Lower lobe of right lung (tissue), 2 donors: ENCODE measurements at regions not wholly inside any gene's neighbourhood (a gene's known extent, or its start where the extent isn't known, plus 50 kb on each side); places are given as distances from the start of the nearest gene placed in this dataset.

Source experiments
- ATAC-seq, 2 donors: fragments of 200-7000 bp; cut with Tn5 transposase; one replicate each; pipeline ENCODE4 v1.9.1; 2020 to 2022; ENCODE audit warnings: mild to moderate bottlenecking in 2 of 2, moderate library complexity in 2 of 2
- DNase-seq: peaks from one replicate; pipeline ENCODE4 v3.0.0-alpha.2; 2020
- H3K27ac ChIP-seq: fragments of 200-600 bp; one replicate; pipeline ENCODE4 v1.8.0; 2022
- H3K27me3 ChIP-seq: fragments of 200-600 bp; one replicate; pipeline ENCODE4 v1.8.0; 2022; ENCODE audit warnings: low read depth
- H3K36me3 ChIP-seq: fragments of 200-600 bp; one replicate; pipeline ENCODE4 v1.8.0; 2022; ENCODE audit warnings: mild to moderate bottlenecking
- H3K4me1 ChIP-seq: fragments of 200-600 bp; one replicate; pipeline ENCODE4 v1.8.0; 2022
- H3K4me3 ChIP-seq: fragments of 200-600 bp; one replicate; pipeline ENCODE4 v1.8.0; 2022; ENCODE audit warnings: mild to moderate bottlenecking
- H3K9me3 ChIP-seq: fragments of 200-600 bp; one replicate; pipeline ENCODE4 v1.8.0; 2022
- CTCF ChIP-seq: fragments of 200-600 bp; IDR thresholded peaks from one replicate; pipeline ENCODE4 v1.8.0; 2022; ENCODE audit warnings: antibody characterized with exemption, mild to moderate bottlenecking
- intact Hi-C: fragments of 100-400 bp; cut with DNase I; formaldehyde crosslinking; loops from one replicate; pipeline ENCODE4 v1.11.0; 2022
- donor health status: DM: no; HTN: yes; CAD: no; lungs with severe emphysema.

- intact Hi-C loops, result no loop called here
- DNase-seq (no peak), ATAC-seq (no peak)
- Histone ChIP-seq H3K27me3 (no peaks in the 10 kb centered on the region), H3K4me1 (peaks cover 8% of the 10 kb centered on the region), H3K36me3 (no peaks in the 10 kb centered on the region), H3K27ac (no peak overlapping the region), H3K9me3 (no peaks in the 10 kb centered on the region), H3K4me3 (no peak overlapping the region)
- no peak for TF ChIP-seq CTCF
These were observed 260.5 kb downstream of the TNS1 start for GRCh38 chr2:217742276-217742675.

GRCh38 chr2:217741381-217741955 lies 261.3 kb downstream of the TNS1 start:
- H3K27ac ChIP-seq, result no peak overlapping the region

GRCh38 chr2:217740756-217741155 lies 262.0 kb downstream of the TNS1 start:
- Histone ChIP-seq H3K27me3 (no peaks in the 10 kb centered on the region), H3K36me3 (no peaks in the 10 kb centered on the region), H3K4me1 (peaks cover 14% of the 10 kb centered on the region), H3K9me3 (no peaks in the 10 kb centered on the region), H3K4me3 (no peak overlapping the region), H3K27ac (no peak overlapping the region)
- intact Hi-C loops, result no loop called here
- TF ChIP-seq CTCF, result no peak
- DNase-seq (no peak), ATAC-seq (no peak)

More at GRCh38 chr2:217741381-217741955, 261.3 kb downstream of the TNS1 start:
- no peaks in the 10 kb centered on the region for H3K9me3 ChIP-seq
- no peak overlapping the region for H3K4me3 ChIP-seq
- ATAC-seq (no peak), DNase-seq (no peak)
- H3K4me1 ChIP-seq, result peaks cover 14% of the 10 kb centered on the region
- no peak for TF ChIP-seq CTCF
- H3K27me3 ChIP-seq, result no peaks in the 10 kb centered on the region
- intact Hi-C loops, result no loop called here
- no peaks in the 10 kb centered on the region for H3K36me3 ChIP-seq

- no peak for TF ChIP-seq CTCF
- no peak overlapping the region for H3K27ac ChIP-seq
These were observed 262.6 kb downstream of the TNS1 start for GRCh38 chr2:217740178-217740577.

GRCh38 chr2:217739741-217740140 lies 263.1 kb downstream of the TNS1 start:
- intact Hi-C loops, result no loop called here

More at GRCh38 chr2:217740178-217740577, 262.6 kb downstream of the TNS1 start:
- intact Hi-C loops, result no loop called here
- Histone ChIP-seq H3K9me3 (no peaks in the 10 kb centered on the region), H3K36me3 (no peaks in the 10 kb centered on the region), H3K4me1 (peaks cover 14% of the 10 kb centered on the region), H3K27me3 (no peaks in the 10 kb centered on the region), H3K4me3 (no peak overlapping the region)
- ATAC-seq (no peak), DNase-seq (no peak)

More at GRCh38 chr2:217739741-217740140, 263.1 kb downstream of the TNS1 start:
- DNase-seq, result no peak
- Histone ChIP-seq H3K36me3 (no peaks in the 10 kb centered on the region), H3K4me1 (peaks cover 14% of the 10 kb centered on the region), H3K9me3 (no peaks in the 10 kb centered on the region), H3K27me3 (no peaks in the 10 kb centered on the region), H3K4me3 (no peak overlapping the region), H3K27ac (no peak overlapping the region)
- no peak for TF ChIP-seq CTCF
- ATAC-seq, result no peak
